H1 (cell line): ENCODE measurements at regions not wholly inside any gene's neighbourhood (a gene's known extent, or its start where the extent isn't known, plus 50 kb on each side); places are given as distances from the start of the nearest gene placed in this dataset.

Source experiments
- EP300 ChIP-seq, 2 experiments: IDR thresholded peaks; 1 replicate in 1 of 2; 2 replicates in 1 of 2; pipeline ENCODE4 v1.6.1; 2011 to 2012; ENCODE audit warnings: low read depth in 2 of 2, low read length in 2 of 2, mild to moderate bottlenecking in 2 of 2, borderline replicate concordance in 1 of 2, inconsistent platforms in 1 of 2, moderate library complexity in 1 of 2
- FOSL1 ChIP-seq: IDR thresholded peaks from 2 replicates; pipeline ENCODE4 v1.6.1; 2011; ENCODE audit warnings: mild to moderate bottlenecking, low read depth, low read length, moderate library complexity; ENCODE audit not compliant: insufficient read depth
- PHF8 ChIP-seq: fragments of 200-600 bp; sonication (generic); conservative IDR thresholded peaks from 2 replicates; pipeline ENCODE4 v1.7.1; 2012; ENCODE audit warnings: low read depth, mild to moderate bottlenecking, inconsistent platforms, low read length, moderate library complexity
- POLR2A ChIP-seq, 2 experiments: IDR thresholded peaks; 1 replicate in 1 of 2; 2 replicates in 1 of 2; pipeline ENCODE4 v1.6.1; 2011; ENCODE audit warnings: low read depth in 2 of 2, low read length in 2 of 2, mild to moderate bottlenecking in 2 of 2; ENCODE audit errors: control extremely low read depth in 1 of 2
- POU5F1 ChIP-seq: IDR thresholded peaks from 2 replicates; pipeline ENCODE4 v1.6.1; 2011; ENCODE audit warnings: low read depth, mild to moderate bottlenecking, low read length, moderate library complexity
- RFX5 ChIP-seq: IDR thresholded peaks from 2 replicates; pipeline ENCODE4 v1.6.1; 2011; ENCODE audit warnings: low read depth, low read length, improper control_type of control experiment, borderline replicate concordance
- SIN3A ChIP-seq, 2 experiments: IDR thresholded peaks in 1 of 2; conservative IDR thresholded peaks in 1 of 2; 2 replicates each; pipeline ENCODE4 v1.6.1; 2011 to 2012; ENCODE audit warnings: low read length in 2 of 2, improper control_type of control experiment in 1 of 2, low read depth in 1 of 2, mild to moderate bottlenecking in 1 of 2
- SUZ12 ChIP-seq: fragments of 200-600 bp; sonication (generic); IDR thresholded peaks from 2 replicates; pipeline ENCODE4 v1.6.1; 2012; ENCODE audit warnings: mild to moderate bottlenecking, inconsistent platforms, low read length, moderate library complexity, mixed read lengths
- TAF1 ChIP-seq: IDR thresholded peaks from 2 replicates; pipeline ENCODE4 v1.6.1; 2011; ENCODE audit warnings: mild to moderate bottlenecking, low read depth, low read length
- TAF7 ChIP-seq: optimal IDR thresholded peaks from 2 replicates; pipeline ENCODE3; 2011; ENCODE audit warnings: low read depth, mild to moderate bottlenecking, inconsistent platforms, low read length, moderate library complexity, borderline replicate concordance
- TEAD4 ChIP-seq: IDR thresholded peaks from 2 replicates; pipeline ENCODE4 v1.6.1; 2012; ENCODE audit warnings: low read depth, low read length, inconsistent platforms, mixed read lengths
- ZNF274 ChIP-seq: IDR thresholded peaks from 2 replicates; pipeline ENCODE4 v1.7.0; 2012; ENCODE audit warnings: low read length, borderline replicate concordance; ENCODE audit errors: extremely low read depth
- TF ChIP-seq, protein P1 (sequence below), 3 experiments: IDR thresholded peaks; 1 replicate in 2 of 3; 2 replicates in 1 of 3; pipeline versions ENCODE4 v1.5.1 to v1.6.1; 2011; ENCODE audit warnings: low read length in 3 of 3, mild to moderate bottlenecking in 3 of 3, inconsistent platforms in 2 of 3, low read depth in 1 of 3, moderate library complexity in 1 of 3; ENCODE audit not compliant: insufficient read depth in 1 of 3; ENCODE audit errors: control extremely low read depth in 1 of 3

DNA sequence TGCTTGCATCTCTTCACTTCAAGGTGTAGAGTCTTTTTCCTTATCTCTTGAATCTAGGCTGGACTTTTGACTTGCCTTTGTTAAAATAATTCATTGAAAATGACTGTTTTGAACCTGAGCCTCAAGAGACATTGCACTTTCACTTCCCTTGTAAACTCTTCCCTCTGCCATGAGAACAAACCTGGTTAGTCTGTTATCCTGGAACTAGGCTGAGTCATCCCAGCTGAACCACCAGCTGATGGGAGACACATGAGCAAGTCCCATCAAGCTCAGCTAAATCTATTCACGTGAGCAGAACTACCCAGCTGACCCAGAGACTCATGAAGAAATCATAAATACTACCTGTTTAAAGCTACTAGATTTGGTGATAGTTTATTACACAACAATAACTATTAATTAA lies 202.3 kb upstream of the CENPE start:
- TF ChIP-seq SIN3A (conservative IDR thresholded peaks at IDR 0.05 in 1 of 2, IDR thresholded peaks at IDR 0.05 in 1 of 2; ENCODE audit: low read depth in 1 of 2, low read length in 2 of 2) (no peak), TAF1 (no peak), FOSL1 (no peak), TAF7 (no peak), EP300 (IDR thresholded peaks at IDR 0.05; ENCODE audit: borderline replicate concordance in 1 of 2, low read depth in 2 of 2, low read length in 2 of 2) (no peak), SUZ12 (no peak), ZNF274 (no peak), POU5F1 (no peak), TEAD4 (no peak), PHF8 (no peak), RFX5 (no peak), POLR2A (IDR thresholded peaks at IDR 0.05; ENCODE audit: control extremely low read depth in 1 of 2, low read depth in 2 of 2, low read length in 2 of 2) (no peak)
- TF ChIP-seq, protein P1, sequence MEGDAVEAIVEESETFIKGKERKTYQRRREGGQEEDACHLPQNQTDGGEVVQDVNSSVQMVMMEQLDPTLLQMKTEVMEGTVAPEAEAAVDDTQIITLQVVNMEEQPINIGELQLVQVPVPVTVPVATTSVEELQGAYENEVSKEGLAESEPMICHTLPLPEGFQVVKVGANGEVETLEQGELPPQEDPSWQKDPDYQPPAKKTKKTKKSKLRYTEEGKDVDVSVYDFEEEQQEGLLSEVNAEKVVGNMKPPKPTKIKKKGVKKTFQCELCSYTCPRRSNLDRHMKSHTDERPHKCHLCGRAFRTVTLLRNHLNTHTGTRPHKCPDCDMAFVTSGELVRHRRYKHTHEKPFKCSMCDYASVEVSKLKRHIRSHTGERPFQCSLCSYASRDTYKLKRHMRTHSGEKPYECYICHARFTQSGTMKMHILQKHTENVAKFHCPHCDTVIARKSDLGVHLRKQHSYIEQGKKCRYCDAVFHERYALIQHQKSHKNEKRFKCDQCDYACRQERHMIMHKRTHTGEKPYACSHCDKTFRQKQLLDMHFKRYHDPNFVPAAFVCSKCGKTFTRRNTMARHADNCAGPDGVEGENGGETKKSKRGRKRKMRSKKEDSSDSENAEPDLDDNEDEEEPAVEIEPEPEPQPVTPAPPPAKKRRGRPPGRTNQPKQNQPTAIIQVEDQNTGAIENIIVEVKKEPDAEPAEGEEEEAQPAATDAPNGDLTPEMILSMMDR (IDR thresholded peaks at IDR 0.05; ENCODE audit: control extremely low read depth in 1 of 3, insufficient read depth in 1 of 3, low read depth in 1 of 3, low read length in 3 of 3), result no peak
